22Rv1 (cell line): ENCODE measurements at regions not wholly inside any gene's neighbourhood (a gene's known extent, or its start where the extent isn't known, plus 50 kb on each side); places are given as distances from the start of the nearest gene placed in this dataset.

ENCODE experiments used
- ZFX ChIP-seq: fragments of 450-650 bp; IDR thresholded peaks from 2 replicates; pipeline ENCODE4 v1.6.1; 2017; ENCODE audit warnings: antibody characterized with exemption, borderline replicate concordance
- TF ChIP-seq, protein P1 (sequence below): fragments of 450-650 bp; IDR thresholded peaks from 2 replicates; pipeline ENCODE4 v1.5.1; 2017; ENCODE audit warnings: mild to moderate bottlenecking

DNA sequence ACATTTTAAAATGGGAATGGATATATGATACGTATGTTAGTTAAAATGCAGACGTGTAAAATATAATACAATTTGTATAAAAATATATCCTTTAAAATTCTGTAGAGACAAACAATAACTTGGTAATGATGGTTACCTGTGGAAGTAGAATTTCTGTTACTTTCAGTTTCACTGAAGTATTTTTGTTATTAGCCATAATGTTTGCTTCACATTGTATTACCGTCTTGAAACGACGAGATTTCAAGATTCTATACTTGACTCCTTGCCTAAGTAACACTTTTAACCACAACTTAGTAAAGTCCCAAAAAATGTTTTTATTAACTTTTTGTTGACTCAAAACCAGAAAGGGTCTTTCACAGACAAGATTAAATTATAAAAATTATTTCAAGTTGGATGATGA, 488.3 kb upstream of the VRK2 start:
- TF ChIP-seq, protein P1, sequence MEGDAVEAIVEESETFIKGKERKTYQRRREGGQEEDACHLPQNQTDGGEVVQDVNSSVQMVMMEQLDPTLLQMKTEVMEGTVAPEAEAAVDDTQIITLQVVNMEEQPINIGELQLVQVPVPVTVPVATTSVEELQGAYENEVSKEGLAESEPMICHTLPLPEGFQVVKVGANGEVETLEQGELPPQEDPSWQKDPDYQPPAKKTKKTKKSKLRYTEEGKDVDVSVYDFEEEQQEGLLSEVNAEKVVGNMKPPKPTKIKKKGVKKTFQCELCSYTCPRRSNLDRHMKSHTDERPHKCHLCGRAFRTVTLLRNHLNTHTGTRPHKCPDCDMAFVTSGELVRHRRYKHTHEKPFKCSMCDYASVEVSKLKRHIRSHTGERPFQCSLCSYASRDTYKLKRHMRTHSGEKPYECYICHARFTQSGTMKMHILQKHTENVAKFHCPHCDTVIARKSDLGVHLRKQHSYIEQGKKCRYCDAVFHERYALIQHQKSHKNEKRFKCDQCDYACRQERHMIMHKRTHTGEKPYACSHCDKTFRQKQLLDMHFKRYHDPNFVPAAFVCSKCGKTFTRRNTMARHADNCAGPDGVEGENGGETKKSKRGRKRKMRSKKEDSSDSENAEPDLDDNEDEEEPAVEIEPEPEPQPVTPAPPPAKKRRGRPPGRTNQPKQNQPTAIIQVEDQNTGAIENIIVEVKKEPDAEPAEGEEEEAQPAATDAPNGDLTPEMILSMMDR = no peak
- no peak for TF ChIP-seq ZFX
